Mucosa of rectum (tissue), 2 donors: ENCODE measurements at regions not wholly inside any gene's neighbourhood (a gene's known extent, or its start where the extent isn't known, plus 50 kb on each side); places are given as distances from the start of the nearest gene placed in this dataset.

Experiments used
- H3K27ac ChIP-seq, 2 donors: one replicate each; pipeline ENCODE4 v1.7.0; 2013; ENCODE audit warnings: inconsistent platforms in 2 of 2, low read depth in 2 of 2, low read length in 2 of 2
- H3K27me3 ChIP-seq, 2 donors: one replicate each; pipeline ENCODE4 v1.7.0; 2013; ENCODE audit warnings: low read length in 2 of 2; ENCODE audit not compliant: control insufficient read depth in 2 of 2, insufficient read depth in 2 of 2
- H3K36me3 ChIP-seq, 2 donors: one replicate each; pipeline ENCODE4 v1.7.0; 2013; ENCODE audit warnings: low read length in 2 of 2; ENCODE audit not compliant: control insufficient read depth in 2 of 2, insufficient read depth in 2 of 2
- H3K4me1 ChIP-seq, 2 donors: one replicate each; pipeline ENCODE4 v1.7.0; 2013; ENCODE audit warnings: low read length in 2 of 2, mild to moderate bottlenecking in 1 of 2; ENCODE audit not compliant: control insufficient read depth in 2 of 2, insufficient read depth in 2 of 2
- H3K4me3 ChIP-seq, 2 donors: one replicate each; pipeline ENCODE4 v1.7.0; 2013; ENCODE audit warnings: low read length in 2 of 2
- H3K9ac ChIP-seq, 2 donors: one replicate each; pipeline ENCODE4 v1.7.0; 2013; ENCODE audit warnings: low read length in 2 of 2, low read depth in 1 of 2, mild to moderate bottlenecking in 1 of 2
- H3K9me3 ChIP-seq, 2 donors: one replicate each; pipeline ENCODE4 v1.7.0; 2013; ENCODE audit warnings: low read length in 2 of 2; ENCODE audit not compliant: control insufficient read depth in 2 of 2
- donor health status: healthy.
- donor health status: Normal muscosa, but diverticular disease.

- no peaks in the 10 kb centered on the region for H3K4me1 ChIP-seq
- H3K27ac ChIP-seq: no peak overlapping the region
- H3K36me3 ChIP-seq: no peaks in the 10 kb centered on the region
- H3K9me3 ChIP-seq: no peaks in the 10 kb centered on the region
- no peaks in the 10 kb centered on the region for H3K27me3 ChIP-seq
- no peak overlapping the region for H3K4me3 ChIP-seq
- H3K9ac ChIP-seq: no peak overlapping the region
Observed at GRCh38 chr3:170723241-170723640, 137.4 kb upstream of the SLC7A14 start.

- H3K36me3 ChIP-seq: no peaks in the 10 kb centered on the region
- no peak overlapping the region for H3K4me3 ChIP-seq
- no peaks in the 10 kb centered on the region for H3K4me1 ChIP-seq
- H3K9ac ChIP-seq: no peak overlapping the region
- H3K27me3 ChIP-seq: no peaks in the 10 kb centered on the region
- H3K27ac ChIP-seq: no peak overlapping the region
- H3K9me3 ChIP-seq: no peaks in the 10 kb centered on the region
Observed at GRCh38 chr3:170721563-170721962, 135.7 kb upstream of the SLC7A14 start.

GRCh38 chr3:170719300-170719699 is 133.4 kb upstream of the SLC7A14 start:
- Histone ChIP-seq H3K4me1 (no peaks in the 10 kb centered on the region), H3K27ac (no peak overlapping the region), H3K36me3 (no peaks in the 10 kb centered on the region), H3K4me3 (no peak overlapping the region), H3K27me3 (no peaks in the 10 kb centered on the region), H3K9ac (no peak overlapping the region), H3K9me3 (no peaks in the 10 kb centered on the region)

- Histone ChIP-seq H3K4me3 (no peak overlapping the region), H3K27ac (no peak overlapping the region), H3K36me3 (no peaks in the 10 kb centered on the region), H3K27me3 (no peaks in the 10 kb centered on the region), H3K4me1 (no peaks in the 10 kb centered on the region), H3K9ac (no peak overlapping the region), H3K9me3 (no peaks in the 10 kb centered on the region)
Observed at GRCh38 chr3:170718848-170719247, 133.0 kb upstream of the SLC7A14 start.

GRCh38 chr3:170717410-170718402 is 131.8 kb upstream of the SLC7A14 start:
- Histone ChIP-seq H3K4me1 (no peaks in the 10 kb centered on the region), H3K27ac (no peak overlapping the region), H3K27me3 (no peaks in the 10 kb centered on the region), H3K9ac (no peak overlapping the region), H3K36me3 (no peaks in the 10 kb centered on the region), H3K4me3 (no peak overlapping the region), H3K9me3 (no peaks in the 10 kb centered on the region)

- no peaks in the 10 kb centered on the region for H3K4me1 ChIP-seq
- no peak overlapping the region for H3K4me3 ChIP-seq
- no peaks in the 10 kb centered on the region for H3K27me3 ChIP-seq
- no peak overlapping the region for H3K9ac ChIP-seq
- no peak overlapping the region for H3K27ac ChIP-seq
- H3K36me3 ChIP-seq: no peaks in the 10 kb centered on the region
- no peaks in the 10 kb centered on the region for H3K9me3 ChIP-seq
Observed at GRCh38 chr3:170716172-170716805, 130.4 kb upstream of the SLC7A14 start.

GRCh38 chr3:170714562-170715535 is 129.0 kb upstream of the SLC7A14 start:
- no peak overlapping the region for H3K9ac ChIP-seq
- no peaks in the 10 kb centered on the region for H3K4me1 ChIP-seq
- H3K36me3 ChIP-seq: no peaks in the 10 kb centered on the region
- no peak overlapping the region for H3K27ac ChIP-seq
- H3K4me3 ChIP-seq: no peak overlapping the region
- no peaks in the 10 kb centered on the region for H3K27me3 ChIP-seq
- H3K9me3 ChIP-seq: peaks cover under 1 to 5% of the 10 kb centered on the region in 2 donors

- Histone ChIP-seq H3K4me3 (no peak overlapping the region), H3K9me3 (peaks cover 4 to 5% of the 10 kb centered on the region in 2 donors), H3K9ac (no peak overlapping the region), H3K36me3 (no peaks in the 10 kb centered on the region), H3K27ac (no peak overlapping the region), H3K4me1 (no peaks in the 10 kb centered on the region), H3K27me3 (no peaks in the 10 kb centered on the region)
Observed at GRCh38 chr3:170714122-170714521, 128.2 kb upstream of the SLC7A14 start.

- no peak overlapping the region for H3K9ac ChIP-seq
- H3K27ac ChIP-seq: no peak overlapping the region
- no peaks in the 10 kb centered on the region for H3K36me3 ChIP-seq
- H3K27me3 ChIP-seq: no peaks in the 10 kb centered on the region
- H3K9me3 ChIP-seq: peaks cover 4 to 5% of the 10 kb centered on the region in 2 donors
- H3K4me3 ChIP-seq: no peak overlapping the region
- no peaks in the 10 kb centered on the region for H3K4me1 ChIP-seq
Observed at GRCh38 chr3:170713653-170714052, 127.8 kb upstream of the SLC7A14 start.
